ENCODE measurements at regions not wholly inside any gene's neighbourhood (a gene's known extent, or its start where the extent isn't known, plus 50 kb on each side); places are given as distances from the start of the nearest gene placed in this dataset.

- Histone ChIP-seq H3K27ac (no peak overlapping the region), H3K4me1 (peaks cover 0 to 7% of the 10 kb centered on the region in 2 donors), H3K27me3 (no peaks in the 10 kb centered on the region), H3K36me3 (no peaks in the 10 kb centered on the region), H3K4me3 (no peak overlapping the region), H3K9me3 (no peaks in the 10 kb centered on the region)
- DNase-seq (ENCODE audit: low spot score): no peak
- TF ChIP-seq CTCF (IDR thresholded peaks at IDR 0.05): no peak
These were observed 294.6 kb upstream of the CLINT1 start for GRCh38 chr5:158153508-158153907.

- Histone ChIP-seq H3K36me3 (no peaks in the 10 kb centered on the region), H3K9me3 (no peaks in the 10 kb centered on the region), H3K4me1 (peaks cover 0 to 7% of the 10 kb centered on the region in 2 donors), H3K27ac (no peak overlapping the region), H3K27me3 (no peaks in the 10 kb centered on the region), H3K4me3 (no peak overlapping the region)
- TF ChIP-seq CTCF (IDR thresholded peaks at IDR 0.05): no peak
- no peak for DNase-seq (ENCODE audit: low spot score)
These were observed 293.2 kb upstream of the CLINT1 start for GRCh38 chr5:158152136-158152535.

- no peaks in the 10 kb centered on the region for H3K36me3 ChIP-seq
- H3K4me1 ChIP-seq: no peaks in the 10 kb centered on the region
- H3K4me3 ChIP-seq: no peak overlapping the region
- TF ChIP-seq CTCF (IDR thresholded peaks at IDR 0.05): no peak
- no peak for DNase-seq (ENCODE audit: low spot score)
- no peak overlapping the region for H3K27ac ChIP-seq
- H3K9me3 ChIP-seq: no peaks in the 10 kb centered on the region
- no peaks in the 10 kb centered on the region for H3K27me3 ChIP-seq
These were observed 288.3 kb upstream of the CLINT1 start for GRCh38 chr5:158147227-158147626.

- Histone ChIP-seq H3K27me3 (no peaks in the 10 kb centered on the region), H3K36me3 (no peaks in the 10 kb centered on the region), H3K9me3 (no peaks in the 10 kb centered on the region), H3K4me1 (no peaks in the 10 kb centered on the region), H3K4me3 (no peak overlapping the region), H3K27ac (no peak overlapping the region)
- TF ChIP-seq CTCF (IDR thresholded peaks at IDR 0.05): no peak
- no peak for DNase-seq (ENCODE audit: low spot score)
These were observed 286.9 kb upstream of the CLINT1 start for GRCh38 chr5:158145827-158146226.

GRCh38 chr5:158143081-158143480 is 284.1 kb upstream of the CLINT1 start:
- Histone ChIP-seq H3K9me3 (no peaks in the 10 kb centered on the region), H3K4me1 (no peaks in the 10 kb centered on the region), H3K36me3 (no peaks in the 10 kb centered on the region), H3K27me3 (no peaks in the 10 kb centered on the region), H3K27ac (no peak overlapping the region), H3K4me3 (no peak overlapping the region)
- no peak for TF ChIP-seq CTCF (IDR thresholded peaks at IDR 0.05)
- DNase-seq (ENCODE audit: low spot score): no peak

GRCh38 chr5:158142156-158142555 is 283.2 kb upstream of the CLINT1 start:
- TF ChIP-seq CTCF (IDR thresholded peaks at IDR 0.05): no peak
- H3K36me3 ChIP-seq: no peaks in the 10 kb centered on the region
- H3K9me3 ChIP-seq: no peaks in the 10 kb centered on the region
- no peak overlapping the region for H3K4me3 ChIP-seq
- H3K27ac ChIP-seq: no peak overlapping the region
- no peaks in the 10 kb centered on the region for H3K4me1 ChIP-seq
- DNase-seq (ENCODE audit: low spot score): no peak
- no peaks in the 10 kb centered on the region for H3K27me3 ChIP-seq
